Suprapubic skin (tissue), 3 donors: ENCODE measurements at regions not wholly inside any gene's neighbourhood (a gene's known extent, or its start where the extent isn't known, plus 50 kb on each side); places are given as distances from the start of the nearest gene placed in this dataset.

Experiments used
- EP300 ChIP-seq: sonication (generic); formaldehyde crosslinking; IDR thresholded peaks from one replicate; pipeline ENCODE4 v1.6.1; 2017; ENCODE audit warnings: antibody characterized with exemption
- POLR2A ChIP-seq, 2 donors: fragments of 450-650 bp; IDR thresholded peaks; one replicate each; pipeline ENCODE4 v1.6.1; 2017; ENCODE audit warnings: antibody characterized with exemption in 2 of 2, mild to moderate bottlenecking in 2 of 2, moderate library complexity in 2 of 2
- TF ChIP-seq, protein P1 (sequence below), 2 donors: fragments of 200-600 bp in 1 of 2; fragments of 450-650 bp in 1 of 2; sonication (generic) in 1 of 2; IDR thresholded peaks; one replicate each; pipeline ENCODE4 v1.5.1; 2016 to 2019; ENCODE audit warnings: antibody characterized with exemption in 2 of 2, mild to moderate bottlenecking in 1 of 2, moderate library complexity in 1 of 2

DNA sequence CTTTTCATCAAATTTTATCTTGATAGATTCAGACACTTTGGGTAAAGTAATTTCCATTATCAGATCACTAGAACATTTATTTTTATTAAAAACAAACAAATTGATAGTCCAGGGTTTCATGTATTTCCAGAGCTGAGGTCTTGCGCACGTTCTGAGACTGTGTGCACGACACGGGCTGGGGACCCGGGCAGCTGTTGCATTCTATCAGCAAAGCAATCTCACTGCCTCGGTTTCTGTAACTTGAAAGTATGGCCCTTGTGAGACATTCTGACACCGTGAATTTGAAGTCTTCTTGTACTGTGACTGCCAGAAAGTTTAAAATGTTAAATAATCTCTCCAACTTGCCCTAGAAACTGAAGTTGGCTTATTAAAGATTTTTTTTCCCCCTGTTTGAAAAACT lies 746.9 kb upstream of the ADGRL2 start:
- TF ChIP-seq, protein P1, sequence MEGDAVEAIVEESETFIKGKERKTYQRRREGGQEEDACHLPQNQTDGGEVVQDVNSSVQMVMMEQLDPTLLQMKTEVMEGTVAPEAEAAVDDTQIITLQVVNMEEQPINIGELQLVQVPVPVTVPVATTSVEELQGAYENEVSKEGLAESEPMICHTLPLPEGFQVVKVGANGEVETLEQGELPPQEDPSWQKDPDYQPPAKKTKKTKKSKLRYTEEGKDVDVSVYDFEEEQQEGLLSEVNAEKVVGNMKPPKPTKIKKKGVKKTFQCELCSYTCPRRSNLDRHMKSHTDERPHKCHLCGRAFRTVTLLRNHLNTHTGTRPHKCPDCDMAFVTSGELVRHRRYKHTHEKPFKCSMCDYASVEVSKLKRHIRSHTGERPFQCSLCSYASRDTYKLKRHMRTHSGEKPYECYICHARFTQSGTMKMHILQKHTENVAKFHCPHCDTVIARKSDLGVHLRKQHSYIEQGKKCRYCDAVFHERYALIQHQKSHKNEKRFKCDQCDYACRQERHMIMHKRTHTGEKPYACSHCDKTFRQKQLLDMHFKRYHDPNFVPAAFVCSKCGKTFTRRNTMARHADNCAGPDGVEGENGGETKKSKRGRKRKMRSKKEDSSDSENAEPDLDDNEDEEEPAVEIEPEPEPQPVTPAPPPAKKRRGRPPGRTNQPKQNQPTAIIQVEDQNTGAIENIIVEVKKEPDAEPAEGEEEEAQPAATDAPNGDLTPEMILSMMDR (IDR thresholded peaks at IDR 0.05) = no peak
- TF ChIP-seq POLR2A (IDR thresholded peaks at IDR 0.05) (no peak), EP300 (no peak)
